AG04449 (cell line): ENCODE measurements at regions not wholly inside any gene's neighbourhood (a gene's known extent, or its start where the extent isn't known, plus 50 kb on each side); places are given as distances from the start of the nearest gene placed in this dataset.
"Not testable (repeated sequence)": the region's sequence is repeated elsewhere in the genome, so short reads cannot be mapped to it uniquely, and the experiment has no call there.

Experiments
- CTCF ChIA-PET: fragments of 350-600 bp; formaldehyde crosslinking; extraction: SDS; loops from one replicate; lab custom pipeline; 2021; ENCODE audit warnings: antibody characterized with exemption; lab: Yijun Ruan, JAX
- POLR2A ChIA-PET: fragments of 400-600, 350-600 bp; formaldehyde crosslinking; extraction: SDS; loops from one replicate; lab custom pipeline; 2020; ENCODE audit warnings: antibody characterized with exemption, inconsistent platforms; lab: Yijun Ruan, JAX
- DNase-seq: peaks from one replicate; pipeline ENCODE4 v3.0.0-alpha.2; 2010; ENCODE audit warnings: low read depth, low spot score
- H3K4me3 ChIP-seq: 2 replicates; pipeline ENCODE4 v1.5.1; 2011; ENCODE audit warnings: low read depth, mild to moderate bottlenecking, control low read depth, low read length
- TF ChIP-seq, protein P1 (sequence below): IDR thresholded peaks from one replicate; pipeline ENCODE4 v1.5.1; 2011; ENCODE audit warnings: mild to moderate bottlenecking, moderate library complexity, low read length, control low read depth, inconsistent platforms; ENCODE audit not compliant: insufficient read depth; ENCODE audit errors: missing control alignments

DNA sequence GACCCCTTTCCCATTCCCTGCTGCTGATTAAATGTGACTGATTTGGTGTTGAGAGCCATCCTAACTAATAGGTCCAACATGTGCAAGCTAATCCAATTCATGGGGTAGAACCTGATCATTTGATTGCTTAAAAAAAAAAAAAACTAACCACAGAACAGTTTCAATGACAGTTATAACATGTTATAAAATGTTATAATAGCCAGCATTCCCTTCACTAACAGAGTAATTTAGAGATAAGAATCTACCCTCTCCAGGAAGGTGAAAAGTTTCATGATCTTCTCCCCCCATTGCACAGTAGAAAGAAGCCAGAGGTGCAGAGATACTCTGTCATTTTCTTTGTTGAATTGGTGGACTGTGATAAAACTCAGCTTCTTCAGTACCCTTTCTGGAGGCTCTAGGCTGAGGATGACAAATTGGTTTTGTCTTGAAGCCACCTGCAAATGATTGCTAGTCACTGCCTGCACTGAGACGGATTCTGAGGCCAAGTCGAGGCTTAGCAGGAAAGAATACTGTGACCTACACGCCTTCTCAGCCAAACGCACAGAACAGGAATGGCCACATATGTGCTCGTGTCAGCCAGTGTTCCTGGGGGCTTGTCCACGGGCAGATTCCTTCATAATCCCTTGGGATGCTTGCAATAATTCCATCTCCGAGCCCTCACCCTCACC, 215.7 kb upstream of the IRF2BP2 start:
- TF ChIP-seq, protein P1, sequence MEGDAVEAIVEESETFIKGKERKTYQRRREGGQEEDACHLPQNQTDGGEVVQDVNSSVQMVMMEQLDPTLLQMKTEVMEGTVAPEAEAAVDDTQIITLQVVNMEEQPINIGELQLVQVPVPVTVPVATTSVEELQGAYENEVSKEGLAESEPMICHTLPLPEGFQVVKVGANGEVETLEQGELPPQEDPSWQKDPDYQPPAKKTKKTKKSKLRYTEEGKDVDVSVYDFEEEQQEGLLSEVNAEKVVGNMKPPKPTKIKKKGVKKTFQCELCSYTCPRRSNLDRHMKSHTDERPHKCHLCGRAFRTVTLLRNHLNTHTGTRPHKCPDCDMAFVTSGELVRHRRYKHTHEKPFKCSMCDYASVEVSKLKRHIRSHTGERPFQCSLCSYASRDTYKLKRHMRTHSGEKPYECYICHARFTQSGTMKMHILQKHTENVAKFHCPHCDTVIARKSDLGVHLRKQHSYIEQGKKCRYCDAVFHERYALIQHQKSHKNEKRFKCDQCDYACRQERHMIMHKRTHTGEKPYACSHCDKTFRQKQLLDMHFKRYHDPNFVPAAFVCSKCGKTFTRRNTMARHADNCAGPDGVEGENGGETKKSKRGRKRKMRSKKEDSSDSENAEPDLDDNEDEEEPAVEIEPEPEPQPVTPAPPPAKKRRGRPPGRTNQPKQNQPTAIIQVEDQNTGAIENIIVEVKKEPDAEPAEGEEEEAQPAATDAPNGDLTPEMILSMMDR, result no peak
- ChIA-PET POLR2A (no interaction called here), CTCF (no interaction called here)
- H3K4me3 ChIP-seq, result no peak overlapping the region
- no peak for DNase-seq

DNA sequence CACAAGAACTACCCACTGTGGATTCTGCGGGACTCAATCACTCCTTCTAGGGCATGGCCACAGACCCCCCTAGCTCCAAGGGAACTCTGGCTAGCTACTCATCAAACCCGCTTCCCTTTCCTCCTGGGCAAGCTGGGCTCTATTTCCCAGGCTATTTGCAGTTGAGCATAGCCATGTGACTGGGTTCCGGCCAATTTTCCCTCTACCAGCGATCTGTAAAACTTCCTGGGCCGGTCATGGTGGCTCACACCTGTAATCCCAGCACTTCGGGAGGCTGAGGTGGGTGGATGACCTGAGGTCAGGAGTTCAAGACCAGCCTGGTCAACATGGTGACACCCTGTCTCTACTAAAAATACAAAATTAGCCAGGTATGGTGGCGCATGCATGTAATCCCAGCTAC, 214.9 kb upstream of the IRF2BP2 start:
- H3K4me3 ChIP-seq, DNase-seq, CTCF ChIA-PET, POLR2A ChIA-PET: not testable (repeated sequence)

DNA sequence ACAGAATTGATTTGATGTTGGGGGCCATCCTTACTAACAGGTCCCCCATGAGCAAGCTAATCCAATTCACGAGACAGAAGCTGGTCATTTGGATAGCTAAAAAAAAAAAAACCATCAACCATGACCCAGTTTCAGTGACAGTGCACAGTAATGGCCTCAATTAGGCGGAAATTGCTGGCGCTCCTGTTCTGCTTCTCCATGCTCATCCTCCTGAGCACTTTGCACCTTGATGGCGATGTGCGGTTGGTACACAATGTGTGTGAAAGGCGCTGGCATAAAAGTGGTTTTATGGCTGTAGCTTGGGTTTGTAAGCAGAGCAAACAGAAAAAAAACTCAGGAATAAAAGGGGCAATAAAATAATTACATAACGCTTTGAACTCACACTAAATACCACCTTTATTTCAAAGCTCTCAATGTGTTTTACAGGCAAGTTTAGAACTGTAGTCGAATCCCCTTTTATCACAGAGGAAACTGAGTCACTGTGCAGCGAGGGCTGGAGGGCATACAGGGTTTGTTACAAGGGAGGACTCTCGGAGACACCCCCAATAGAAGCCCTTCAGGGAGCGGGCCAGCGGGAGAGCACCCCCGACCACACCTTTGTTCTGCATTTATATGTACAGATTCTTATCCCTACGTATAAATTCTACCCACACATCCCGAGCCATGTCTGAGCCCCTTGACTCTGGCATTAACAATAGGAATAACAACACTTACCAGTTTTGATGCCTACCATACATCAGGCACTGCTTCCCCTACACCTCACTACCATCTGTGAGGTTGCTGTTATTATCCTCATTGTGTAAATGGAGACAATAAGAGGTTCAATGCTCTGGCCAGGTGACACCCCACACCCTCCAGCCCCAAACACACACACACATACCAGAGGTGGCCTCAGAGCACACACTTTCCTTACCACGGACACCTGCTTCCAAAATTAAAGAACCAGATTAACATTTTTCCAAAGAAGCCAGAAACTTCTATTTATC, 213.5 kb upstream of the IRF2BP2 start:
- POLR2A ChIA-PET, result no interaction called here
- DNase-seq, result no peak

DNA sequence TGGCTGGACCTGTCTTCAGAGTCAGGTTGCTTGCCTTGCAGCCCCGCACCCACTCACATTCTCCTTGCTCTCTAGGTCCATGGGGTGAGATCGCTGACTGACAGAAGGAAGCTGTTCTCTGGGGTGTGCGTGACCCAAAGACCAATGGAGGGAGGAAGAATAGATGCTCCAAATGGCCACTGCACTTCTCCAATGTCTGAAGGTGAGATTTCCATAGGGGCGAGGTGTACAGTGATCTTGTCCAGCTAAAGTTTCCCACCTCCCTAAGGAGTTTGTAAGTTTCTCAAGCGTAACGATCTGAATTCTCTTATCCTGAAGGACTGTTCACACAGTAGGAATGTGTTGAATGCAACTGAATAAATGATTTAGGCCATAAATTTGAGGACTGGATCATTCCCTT, 211.9 kb upstream of the IRF2BP2 start:
- no peak overlapping the region for H3K4me3 ChIP-seq
- ChIA-PET CTCF (no interaction called here), POLR2A (no interaction called here)
- no peak for DNase-seq
- TF ChIP-seq, protein P1, result no peak

More for the DNA sequence above, 213.5 kb upstream of the IRF2BP2 start:
- no peak overlapping the region for H3K4me3 ChIP-seq
- TF ChIP-seq, protein P1, result no peak
- CTCF ChIA-PET, result no interaction called here

DNA sequence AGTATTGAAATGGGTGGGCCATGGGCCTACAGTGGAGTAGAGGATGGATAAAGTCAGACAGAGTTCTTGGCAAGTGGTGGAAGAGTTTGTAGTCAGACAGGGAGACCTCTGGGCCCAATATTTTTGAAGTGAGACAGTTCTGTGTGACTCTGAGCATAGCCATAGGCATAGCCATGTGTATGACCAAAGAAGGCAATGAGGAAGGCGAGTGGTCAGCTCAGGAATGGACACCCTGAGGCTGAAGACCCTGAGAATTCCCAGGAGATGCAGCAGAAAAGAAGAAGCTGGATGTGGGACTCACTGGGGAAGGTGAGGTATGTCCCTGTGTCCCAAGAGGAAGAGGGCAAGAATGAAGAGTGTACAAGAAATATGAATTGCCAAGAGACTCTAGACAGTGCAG, 210.6 kb upstream of the IRF2BP2 start:
- CTCF ChIA-PET, result no interaction called here
- H3K4me3 ChIP-seq, result no peak overlapping the region
- POLR2A ChIA-PET, result no interaction called here
- TF ChIP-seq, protein P1, result no peak
- DNase-seq, result no peak

DNA sequence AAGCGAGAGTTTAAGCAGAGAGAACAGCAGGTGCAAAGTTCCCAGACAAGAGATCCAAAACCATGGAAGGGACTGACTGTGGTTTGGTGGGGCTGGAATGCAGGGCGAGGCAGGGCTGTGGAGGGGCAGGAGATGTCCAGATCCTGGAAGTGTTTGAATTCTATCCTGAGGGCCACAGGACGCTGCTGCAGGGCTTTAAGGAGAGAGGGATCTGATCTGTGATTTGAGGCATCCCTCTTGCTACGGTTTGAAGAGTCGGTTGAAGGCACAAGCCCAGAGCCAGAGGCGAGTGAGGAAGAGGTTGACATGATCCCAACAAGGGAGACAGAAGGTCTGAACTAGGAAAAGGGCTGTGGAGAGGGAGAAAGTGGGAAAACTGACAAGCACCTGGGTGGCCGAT, 209.9 kb upstream of the IRF2BP2 start:
- DNase-seq, CTCF ChIA-PET, POLR2A ChIA-PET, H3K4me3 ChIP-seq: not testable (repeated sequence)

DNA sequence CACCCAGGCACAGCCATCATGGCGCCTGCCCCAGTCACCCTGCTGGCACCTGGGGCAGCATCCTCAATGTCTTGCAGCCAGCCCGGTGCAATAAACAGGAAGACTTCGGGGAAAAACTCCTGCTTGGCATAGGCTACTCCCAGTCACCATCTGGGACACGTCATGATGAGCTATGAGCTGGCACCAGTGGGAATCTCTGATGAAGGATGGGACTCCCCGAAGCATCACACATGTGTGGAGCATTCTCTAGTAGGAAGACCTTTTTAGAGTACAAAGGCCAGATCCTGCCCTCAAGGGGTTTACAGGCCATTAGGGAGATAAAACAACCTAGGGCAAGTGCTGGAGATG, 208.0 kb upstream of the IRF2BP2 start:
- DNase-seq, H3K4me3 ChIP-seq, POLR2A ChIA-PET, CTCF ChIA-PET: not testable (repeated sequence)

DNA sequence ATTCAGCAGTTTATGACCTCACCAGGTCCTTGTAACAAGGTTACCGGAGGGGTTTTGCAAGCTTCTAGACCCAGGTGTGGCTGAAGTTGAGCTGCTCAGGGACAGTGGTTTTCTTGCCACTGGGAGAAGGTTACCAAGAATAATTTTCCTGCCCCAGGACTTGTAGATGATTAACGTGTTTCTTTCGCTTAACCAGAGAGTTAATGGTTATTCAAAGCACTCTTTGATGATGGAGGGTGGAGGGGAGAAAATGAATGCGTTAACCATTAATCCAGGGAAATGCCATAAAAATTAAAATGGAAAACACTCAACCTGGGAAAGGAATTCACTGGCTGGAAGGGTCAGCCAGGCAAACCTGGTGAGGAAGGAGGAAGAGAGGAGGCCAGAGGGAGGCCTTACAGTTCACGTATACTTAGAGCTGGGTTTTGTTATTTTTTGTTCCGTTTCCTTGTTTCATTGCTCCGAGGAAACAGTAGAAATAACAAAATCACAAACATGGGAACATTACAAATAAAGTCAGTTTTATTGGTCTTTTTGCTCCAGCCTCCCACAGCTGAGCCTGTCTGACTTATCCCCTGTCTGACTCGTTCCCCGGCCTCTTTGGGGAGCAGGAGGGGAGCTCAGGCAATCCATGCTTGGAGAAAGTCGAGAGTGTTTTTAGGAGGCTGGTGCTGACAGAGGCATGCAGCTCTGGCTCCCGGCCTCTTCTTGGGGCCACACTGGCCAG, 207.5 kb upstream of the IRF2BP2 start:
- DNase-seq, H3K4me3 ChIP-seq, POLR2A ChIA-PET, CTCF ChIA-PET: not testable (repeated sequence)

DNA sequence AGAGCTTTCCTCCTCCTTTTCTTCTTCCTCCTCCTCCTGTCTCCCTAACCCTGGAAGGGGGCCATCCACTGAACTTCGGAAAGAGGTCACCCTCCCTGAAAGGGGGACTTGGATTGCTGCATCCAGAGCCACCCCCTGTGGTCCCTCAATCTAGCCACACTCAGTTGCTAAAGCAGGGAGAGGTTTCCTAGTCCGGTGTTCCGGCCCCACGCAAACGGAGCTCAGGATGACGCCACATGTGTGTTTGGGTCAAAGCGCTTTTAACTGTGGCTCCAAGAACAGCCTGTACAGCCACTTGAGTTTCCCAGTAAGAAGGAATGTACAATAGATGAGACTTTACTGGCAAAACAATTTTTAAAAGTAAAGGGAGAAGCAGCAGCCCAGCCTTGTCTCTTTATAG, 206.9 kb upstream of the IRF2BP2 start:
- CTCF ChIA-PET, POLR2A ChIA-PET, H3K4me3 ChIP-seq, DNase-seq: not testable (repeated sequence)

DNA sequence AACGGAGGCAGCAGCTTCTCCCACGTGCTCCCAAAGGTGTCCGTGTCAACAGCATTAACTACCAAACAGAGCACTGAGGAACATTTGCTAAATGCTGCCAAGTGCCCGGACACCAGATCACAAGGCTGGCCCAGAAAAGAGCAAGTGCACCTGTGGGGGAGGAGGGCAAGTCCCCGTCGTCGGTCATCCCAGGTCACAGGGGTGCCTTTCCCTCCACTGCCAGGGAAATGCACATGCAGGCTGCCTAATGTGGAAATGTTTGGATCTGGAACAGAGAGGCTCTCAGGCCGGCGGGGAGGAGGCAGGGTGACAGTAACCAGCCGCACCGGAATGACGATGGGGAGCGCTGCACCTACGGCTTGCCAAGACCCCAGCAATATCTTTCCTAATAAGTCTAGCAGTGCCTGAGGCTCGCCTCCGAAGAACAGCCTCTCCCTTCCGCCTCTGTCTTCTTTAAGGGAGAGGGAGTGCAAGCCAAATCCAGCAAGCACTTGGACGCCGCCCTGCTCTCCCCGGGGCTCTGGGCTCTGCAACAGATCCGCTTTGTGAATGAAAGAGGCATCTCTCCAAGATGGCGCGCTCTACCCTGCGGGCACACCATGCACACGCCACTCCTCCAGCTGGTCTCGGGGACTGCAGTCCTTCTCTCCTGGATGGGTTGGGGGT, 206.3 kb upstream of the IRF2BP2 start:
- CTCF ChIA-PET, result not testable (repeated sequence)

More for the DNA sequence above, 206.3 kb upstream of the IRF2BP2 start:
- H3K4me3 ChIP-seq, DNase-seq, POLR2A ChIA-PET: not testable (repeated sequence)
